AG04449 (cell line): ENCODE measurements at regions not wholly inside any gene's neighbourhood (a gene's known extent, or its start where the extent isn't known, plus 50 kb on each side); places are given as distances from the start of the nearest gene placed in this dataset.

ENCODE experiments used
- CTCF ChIA-PET: fragments of 350-600 bp; formaldehyde crosslinking; extraction: SDS; loops from one replicate; lab custom pipeline; 2021; ENCODE audit warnings: antibody characterized with exemption; lab: Yijun Ruan, JAX
- POLR2A ChIA-PET: fragments of 400-600, 350-600 bp; formaldehyde crosslinking; extraction: SDS; loops from one replicate; lab custom pipeline; 2020; ENCODE audit warnings: antibody characterized with exemption, inconsistent platforms; lab: Yijun Ruan, JAX
- DNase-seq: peaks from one replicate; pipeline ENCODE4 v3.0.0-alpha.2; 2010; ENCODE audit warnings: low read depth, low spot score
- H3K4me3 ChIP-seq: 2 replicates; pipeline ENCODE4 v1.5.1; 2011; ENCODE audit warnings: low read depth, mild to moderate bottlenecking, control low read depth, low read length
- TF ChIP-seq, protein P1 (sequence below): IDR thresholded peaks from one replicate; pipeline ENCODE4 v1.5.1; 2011; ENCODE audit warnings: mild to moderate bottlenecking, moderate library complexity, low read length, control low read depth, inconsistent platforms; ENCODE audit not compliant: insufficient read depth; ENCODE audit errors: missing control alignments

DNA sequence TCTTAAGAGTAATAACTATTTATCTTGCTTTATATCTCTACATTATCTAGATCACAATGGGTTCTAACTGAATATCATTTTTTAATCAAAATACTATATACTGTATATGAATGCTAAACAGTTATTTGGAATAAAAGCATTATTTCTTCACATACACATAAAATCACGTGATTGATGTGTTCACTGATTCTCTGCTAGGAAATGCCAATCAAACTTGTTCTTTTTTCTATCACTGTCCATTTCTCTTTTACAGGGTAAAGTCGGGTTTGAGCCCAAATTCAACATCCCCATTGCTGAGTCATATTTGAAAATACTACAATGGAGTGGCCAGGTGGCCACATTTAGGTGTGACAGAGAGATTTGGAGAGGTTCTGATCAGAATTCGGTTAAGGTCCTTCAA lies 1114.0 kb upstream of the PIK3C3 start:
- CTCF ChIA-PET: no interaction called here

DNA sequence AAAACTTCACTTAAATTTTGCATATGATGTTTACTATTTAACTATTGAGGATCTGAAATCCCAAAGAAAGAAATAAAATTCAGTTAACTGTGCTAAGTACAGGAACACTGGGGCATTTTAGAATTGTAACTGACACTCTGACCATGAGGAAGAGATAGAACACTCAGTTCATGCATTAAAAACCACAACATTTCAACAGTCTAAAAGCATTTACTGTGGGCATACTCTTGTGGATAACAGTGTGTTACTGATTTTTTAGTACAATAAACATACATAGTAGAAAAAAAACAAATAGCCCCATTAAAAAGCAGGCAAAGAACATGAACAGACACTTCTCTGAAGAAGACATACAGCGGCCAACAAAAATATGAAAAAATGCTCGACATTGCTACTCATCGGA lies 1122.7 kb upstream of the PIK3C3 start:
- no peak for DNase-seq
- no peak overlapping the region for H3K4me3 ChIP-seq
- ChIA-PET CTCF (no interaction called here), POLR2A (no interaction called here)
- TF ChIP-seq, protein P1, sequence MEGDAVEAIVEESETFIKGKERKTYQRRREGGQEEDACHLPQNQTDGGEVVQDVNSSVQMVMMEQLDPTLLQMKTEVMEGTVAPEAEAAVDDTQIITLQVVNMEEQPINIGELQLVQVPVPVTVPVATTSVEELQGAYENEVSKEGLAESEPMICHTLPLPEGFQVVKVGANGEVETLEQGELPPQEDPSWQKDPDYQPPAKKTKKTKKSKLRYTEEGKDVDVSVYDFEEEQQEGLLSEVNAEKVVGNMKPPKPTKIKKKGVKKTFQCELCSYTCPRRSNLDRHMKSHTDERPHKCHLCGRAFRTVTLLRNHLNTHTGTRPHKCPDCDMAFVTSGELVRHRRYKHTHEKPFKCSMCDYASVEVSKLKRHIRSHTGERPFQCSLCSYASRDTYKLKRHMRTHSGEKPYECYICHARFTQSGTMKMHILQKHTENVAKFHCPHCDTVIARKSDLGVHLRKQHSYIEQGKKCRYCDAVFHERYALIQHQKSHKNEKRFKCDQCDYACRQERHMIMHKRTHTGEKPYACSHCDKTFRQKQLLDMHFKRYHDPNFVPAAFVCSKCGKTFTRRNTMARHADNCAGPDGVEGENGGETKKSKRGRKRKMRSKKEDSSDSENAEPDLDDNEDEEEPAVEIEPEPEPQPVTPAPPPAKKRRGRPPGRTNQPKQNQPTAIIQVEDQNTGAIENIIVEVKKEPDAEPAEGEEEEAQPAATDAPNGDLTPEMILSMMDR: no peak

More for the DNA sequence above, 1114.0 kb upstream of the PIK3C3 start:
- POLR2A ChIA-PET: no interaction called here
- DNase-seq: no peak
- TF ChIP-seq, protein P1: no peak
- H3K4me3 ChIP-seq: no peak overlapping the region

- H3K4me3 ChIP-seq: no peak overlapping the region
- ChIA-PET CTCF (no interaction called here), POLR2A (no interaction called here)
- TF ChIP-seq, protein P1: no peak
- DNase-seq: no peak
Observed at GRCh38 chr18:40824291-40824690, 1130.7 kb upstream of the PIK3C3 start.

- no peak for DNase-seq
- POLR2A ChIA-PET: no interaction called here
- CTCF ChIA-PET: no interaction called here
- no peak overlapping the region for H3K4me3 ChIP-seq
- TF ChIP-seq, protein P1: no peak
Observed at GRCh38 chr18:40821596-40822243, 1133.3 kb upstream of the PIK3C3 start.

DNA sequence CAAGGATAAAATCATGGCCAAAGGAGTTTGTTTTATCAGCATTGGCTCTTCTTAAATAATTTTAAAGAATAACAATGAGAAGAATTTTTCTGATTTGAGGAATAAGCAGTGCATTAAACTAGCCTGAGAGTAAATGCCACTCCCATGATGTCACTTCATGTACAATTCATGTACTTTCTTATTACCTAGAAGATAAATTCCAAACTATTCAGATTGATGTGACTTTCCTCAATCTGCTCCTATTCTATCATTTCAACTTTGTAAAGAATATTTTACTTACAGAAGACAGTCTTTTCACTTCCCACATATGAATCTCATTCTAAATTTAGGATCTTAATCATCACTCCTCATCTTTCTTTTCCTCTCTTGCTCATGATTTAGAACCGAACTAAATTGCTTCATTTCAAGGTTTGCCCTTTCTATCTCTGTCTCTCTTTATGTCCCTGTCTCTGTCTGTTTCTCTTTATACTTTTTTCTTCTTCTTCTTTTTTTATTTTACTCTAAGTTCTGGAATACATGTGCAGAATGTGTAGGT lies 1142.0 kb upstream of the PIK3C3 start:
- TF ChIP-seq, protein P1: no peak
- ChIA-PET CTCF (no interaction called here), POLR2A (no interaction called here)
- DNase-seq: no peak
- no peak overlapping the region for H3K4me3 ChIP-seq

DNA sequence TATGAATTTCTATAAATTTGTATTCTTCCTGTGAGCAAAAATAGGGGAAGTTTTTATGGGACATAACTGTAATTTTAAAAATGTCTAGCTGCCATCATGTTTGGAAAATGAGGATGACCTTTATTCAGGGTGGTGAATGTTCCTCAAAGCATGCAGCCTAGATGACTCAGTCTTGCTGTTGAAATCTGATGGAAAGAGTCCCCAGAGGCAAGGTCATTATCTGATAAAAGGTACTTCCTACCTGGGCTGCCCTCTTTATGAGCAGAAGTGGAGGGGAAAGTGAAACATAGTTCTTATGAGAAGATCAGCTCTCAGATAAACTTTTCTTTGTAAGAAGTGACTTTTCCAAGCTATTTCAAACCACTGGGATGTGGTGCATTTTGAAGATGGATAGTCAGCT lies 1144.7 kb upstream of the PIK3C3 start:
- CTCF ChIA-PET: no interaction called here
- no peak overlapping the region for H3K4me3 ChIP-seq
- POLR2A ChIA-PET: interaction anchor here (0.6 kb wide), 1 partner anchor 581 kb away, joined by 3 read pairs; no protein-coding TSS in a partner anchor
- TF ChIP-seq, protein P1: no peak
- no peak for DNase-seq
